H54 (cell line): ENCODE measurements at regions not wholly inside any gene's neighbourhood (a gene's known extent, or its start where the extent isn't known, plus 50 kb on each side); places are given as distances from the start of the nearest gene placed in this dataset.

Experiments used
- DNase-seq: peaks from one replicate; pipeline ENCODE4 v3.0.0; 2011; ENCODE audit warnings: low spot score, mixed read lengths; ENCODE audit not compliant: insufficient read length
- FAIRE-seq: peaks from 3 replicates; lab custom pipeline; 2011; peaks lifted over from hg19 to GRCh38; lab: Jason Lieb, UNC
- POLR2A ChIP-seq: IDR thresholded peaks from 2 replicates; pipeline ENCODE4 v1.6.1; 2011; ENCODE audit warnings: low read depth, mild to moderate bottlenecking, low read length

GRCh38 chr5:141800617-141801016 lies 77.6 kb downstream of the PCDH1 start:
- DNase-seq (no peak), FAIRE-seq (no peak)
- TF ChIP-seq POLR2A, result no peak

DNA sequence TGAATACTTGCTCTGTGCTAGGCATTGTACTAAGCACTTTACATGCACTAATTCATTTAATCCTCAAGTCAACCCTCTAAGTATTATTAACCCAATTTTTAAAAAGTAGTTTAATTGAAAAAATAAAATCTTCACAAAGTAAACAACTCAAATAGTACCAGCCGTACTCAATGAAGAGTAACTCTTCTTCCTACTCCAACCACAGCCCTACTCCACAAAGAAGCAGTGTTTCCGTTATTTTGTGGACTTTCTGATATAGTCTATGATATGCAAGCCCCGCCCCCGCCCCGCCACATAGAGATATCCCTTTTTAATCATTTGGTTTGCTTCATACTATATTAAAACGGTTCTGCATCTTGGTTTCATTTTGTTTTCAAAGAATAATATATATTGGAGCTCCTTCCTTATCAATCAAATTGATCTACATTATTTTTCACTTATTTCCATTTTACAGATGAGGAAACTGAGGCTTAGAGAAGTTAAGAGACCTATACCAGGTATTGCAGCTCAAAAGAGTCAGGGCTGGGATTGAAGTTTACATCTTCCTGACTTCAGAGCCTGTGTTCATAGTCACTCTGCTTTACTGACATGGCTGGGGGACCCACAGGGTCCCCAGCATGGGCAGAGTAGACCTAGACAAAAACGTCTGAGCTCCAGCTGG lies 78.6 kb downstream of the PCDH1 start:
- FAIRE-seq (no peak), DNase-seq (no peak)
- TF ChIP-seq POLR2A, result no peak

GRCh38 chr5:141797425-141797824 lies 80.8 kb downstream of the PCDH1 start:
- TF ChIP-seq POLR2A, result no peak
- FAIRE-seq (no peak), DNase-seq (no peak)

GRCh38 chr5:141795421-141795820 lies 82.8 kb downstream of the PCDH1 start:
- FAIRE-seq (no peak), DNase-seq (no peak)
- TF ChIP-seq POLR2A, result no peak

DNA sequence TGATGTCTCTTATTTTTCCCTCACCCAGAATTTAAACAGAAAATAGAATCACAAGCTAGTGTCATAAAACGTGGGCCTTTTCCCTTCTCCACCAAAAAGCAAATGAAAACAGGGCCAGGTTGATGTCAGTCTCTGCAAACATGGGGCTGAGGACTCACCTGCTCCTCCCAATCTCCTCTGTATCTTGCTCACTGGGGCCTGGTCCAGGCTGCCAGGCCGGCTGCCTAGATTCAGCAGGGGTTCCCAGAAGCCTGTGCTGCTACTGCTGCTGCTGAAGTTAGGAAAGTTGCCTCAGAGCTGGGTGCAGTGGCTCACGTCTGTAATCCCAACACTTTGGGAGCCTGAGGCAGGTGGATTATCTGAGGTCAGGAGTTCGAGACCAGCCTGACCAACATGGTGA lies 84.3 kb downstream of the PCDH1 start:
- DNase-seq (no peak), FAIRE-seq (no peak)
- no peak for TF ChIP-seq POLR2A

DNA sequence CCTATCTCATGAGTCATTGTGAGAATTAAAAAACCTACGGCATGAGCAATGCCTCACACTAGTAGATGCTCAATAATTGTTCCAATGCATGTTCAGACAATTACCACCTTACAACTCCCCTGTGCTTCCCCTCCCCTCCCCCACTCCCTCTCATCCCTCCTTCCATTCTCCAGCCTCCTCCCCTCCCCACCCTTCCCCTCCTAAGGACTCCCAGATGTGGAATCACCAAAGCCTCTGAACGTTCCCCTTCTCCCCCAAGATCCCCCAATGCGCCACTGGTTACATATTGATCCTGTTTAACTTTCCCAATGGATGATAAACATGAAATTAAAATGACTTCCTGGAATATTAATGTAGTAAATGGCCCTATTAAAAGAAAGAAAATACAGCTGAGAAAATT lies 84.8 kb downstream of the PCDH1 start:
- no peak for DNase-seq
- TF ChIP-seq POLR2A, result no peak

GRCh38 chr5:141790630-141791029 lies 87.6 kb downstream of the PCDH1 start:
- no peak for DNase-seq
- no peak for TF ChIP-seq POLR2A
- no peak for FAIRE-seq

More for the DNA sequence above, 84.8 kb downstream of the PCDH1 start:
- no peak for FAIRE-seq

DNA sequence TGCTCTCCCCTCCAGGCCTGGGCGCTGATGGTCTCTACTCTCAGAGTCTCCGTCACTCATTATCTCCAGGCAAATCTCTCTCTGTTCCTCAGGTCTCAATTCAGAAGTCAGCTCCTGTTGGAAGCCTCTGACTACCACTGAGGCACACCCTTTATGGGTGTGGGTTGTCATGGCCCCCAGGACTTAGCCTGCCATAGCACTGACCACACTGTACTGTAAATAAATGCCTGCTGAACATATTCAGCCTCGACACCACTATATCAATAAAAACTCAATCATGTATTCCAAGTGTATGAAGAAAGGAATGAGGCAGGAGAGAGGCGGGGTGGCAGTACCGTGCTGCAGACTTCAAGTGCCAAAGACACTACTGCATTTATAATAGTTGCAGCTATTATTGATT lies 88.9 kb downstream of the PCDH1 start:
- TF ChIP-seq POLR2A, result no peak
- DNase-seq, result no peak
- FAIRE-seq, result no peak

DNA sequence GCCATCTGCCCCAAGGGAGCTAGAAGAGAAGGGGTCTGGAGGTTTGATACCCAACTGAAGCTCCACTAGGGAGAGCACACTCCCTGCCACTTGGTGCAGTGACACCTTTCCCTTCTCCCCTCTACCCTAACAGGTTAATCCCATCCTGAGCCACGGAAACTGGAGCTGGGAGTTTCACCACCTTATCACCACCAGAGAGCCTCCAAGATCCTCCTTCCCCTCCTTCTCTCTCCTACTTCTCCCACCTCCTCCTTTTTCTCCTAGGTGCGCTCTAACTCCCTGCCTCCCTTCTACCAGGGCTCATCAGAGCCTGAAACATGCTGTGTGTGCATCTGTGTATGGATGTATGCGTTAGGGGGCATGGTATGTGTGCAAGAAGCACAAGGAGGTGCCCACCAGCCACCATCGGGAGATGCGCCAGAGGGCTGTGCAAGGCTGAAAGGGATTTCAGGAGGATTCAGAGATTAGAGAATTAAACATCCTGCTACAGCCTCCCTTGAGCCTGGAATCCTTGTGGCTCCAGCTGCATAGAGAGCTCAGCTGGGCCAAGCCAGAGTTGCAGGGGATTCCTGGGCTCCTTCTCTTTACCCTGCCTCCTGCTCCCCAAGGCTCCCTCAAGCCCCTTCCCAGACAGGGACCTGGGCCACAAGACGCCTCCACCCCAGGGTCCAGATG lies 89.8 kb downstream of the PCDH1 start:
- DNase-seq (no peak), FAIRE-seq (no peak)
- TF ChIP-seq POLR2A, result no peak

DNA sequence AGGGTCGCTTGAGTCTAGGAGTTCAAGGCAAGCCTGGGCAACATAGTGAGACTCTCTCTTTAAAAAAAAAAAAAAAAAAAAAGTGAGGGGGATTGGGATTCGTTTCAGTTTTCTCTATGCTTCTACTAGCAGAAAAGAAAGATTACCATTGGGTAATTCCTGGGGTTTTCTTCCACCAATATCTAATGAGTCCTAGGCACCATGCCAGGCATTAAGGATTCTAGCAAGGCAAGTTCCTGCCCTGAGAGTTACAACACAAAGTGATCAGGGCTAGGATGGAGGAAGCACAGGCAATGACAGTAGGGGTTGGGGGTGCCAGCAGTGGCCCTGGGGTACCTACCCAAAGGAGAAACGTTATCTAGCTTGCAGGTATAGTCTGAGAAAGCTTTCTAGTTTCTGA lies 90.8 kb downstream of the PCDH1 start:
- no peak for TF ChIP-seq POLR2A

DNA sequence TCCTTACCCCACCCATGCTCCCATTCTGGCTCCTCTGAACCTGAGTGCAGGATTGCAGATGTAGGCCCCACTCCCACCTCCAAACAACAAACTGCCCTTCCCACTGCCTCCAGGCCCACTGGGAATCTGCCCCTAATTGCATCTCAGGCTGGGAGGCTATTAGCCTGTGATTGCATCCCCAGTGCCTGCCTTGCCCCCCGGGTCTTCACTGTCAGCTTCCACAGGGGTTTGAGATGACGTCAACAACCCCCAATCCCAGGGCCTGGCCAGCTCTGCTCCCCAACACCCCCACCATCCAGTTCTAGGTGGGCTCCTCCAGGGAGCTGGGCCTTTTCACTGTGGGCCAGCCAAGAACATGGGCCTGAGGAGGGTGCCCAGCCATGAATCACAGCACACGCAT lies 91.5 kb downstream of the PCDH1 start:
- TF ChIP-seq POLR2A, result no peak
- FAIRE-seq (no peak), DNase-seq (no peak)

More for the DNA sequence above, 90.8 kb downstream of the PCDH1 start:
- FAIRE-seq (no peak), DNase-seq (no peak)

DNA sequence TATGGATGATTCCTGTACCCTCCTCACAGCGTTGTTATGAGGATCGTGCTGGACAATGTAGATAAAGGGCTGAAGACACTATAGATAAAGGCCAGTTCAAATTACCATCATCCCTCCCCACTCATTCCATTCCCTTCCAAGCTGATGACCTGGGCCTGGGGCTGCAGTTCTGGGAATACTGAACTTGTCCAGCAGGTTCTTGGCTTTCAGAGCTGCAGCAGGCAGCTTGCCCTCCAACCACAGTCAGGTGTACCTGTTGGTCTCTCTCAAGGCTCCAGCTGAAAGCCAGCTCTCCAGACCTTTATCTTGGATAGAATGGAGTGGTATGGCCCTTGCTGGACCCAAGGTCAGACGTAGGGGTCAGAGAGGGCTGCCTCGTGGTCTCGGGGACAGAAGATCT lies 92.5 kb downstream of the PCDH1 start:
- FAIRE-seq (no peak), DNase-seq (no peak)
- no peak for TF ChIP-seq POLR2A

DNA sequence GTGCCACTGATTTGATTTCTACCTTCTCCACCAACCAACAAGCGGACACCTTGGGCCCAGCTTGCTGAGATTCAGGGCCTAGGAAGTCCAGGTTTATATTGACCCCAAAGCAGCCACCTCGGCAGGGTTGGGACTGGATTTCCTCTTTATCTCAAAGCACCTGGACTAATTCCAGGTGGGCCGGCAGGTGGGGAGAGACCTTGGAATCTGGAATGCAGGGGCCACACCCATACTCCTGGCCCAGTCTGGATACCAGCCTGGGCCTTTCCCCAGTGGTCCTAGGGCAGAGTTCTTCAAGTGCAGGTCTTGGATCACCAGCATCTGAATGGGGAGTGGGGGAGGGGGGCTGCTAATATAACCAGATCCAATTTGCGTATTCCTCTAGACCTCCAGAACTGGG lies 93.1 kb downstream of the PCDH1 start:
- no peak for FAIRE-seq

GRCh38 chr5:141784529-141784928 lies 93.7 kb downstream of the PCDH1 start:
- DNase-seq (no peak), FAIRE-seq (no peak)
- no peak for TF ChIP-seq POLR2A

More for the DNA sequence above, 93.1 kb downstream of the PCDH1 start:
- DNase-seq, result no peak
- no peak for TF ChIP-seq POLR2A

GRCh38 chr5:141783947-141784296 lies 94.3 kb downstream of the PCDH1 start:
- TF ChIP-seq POLR2A, result no peak
- FAIRE-seq (no peak), DNase-seq (no peak)
